Natural killer cell (primary cell): ENCODE measurements at regions not wholly inside any gene's neighbourhood (a gene's known extent, or its start where the extent isn't known, plus 50 kb on each side); places are given as distances from the start of the nearest gene placed in this dataset.

Experiments
- ATAC-seq, 3 donors: fragments of 150-1000 bp in 2 of 3; fragments of 200-7000 bp in 1 of 3; cut with Tn5 transposase; 1 replicate in 1 of 3; 2 replicates in 2 of 3; pipeline ENCODE4 v1.10.0; 2021; ENCODE audit warnings: mild to moderate bottlenecking in 2 of 3, moderate library complexity in 2 of 3
- DNase-seq, 2 donors: peaks; one replicate each; pipeline versions ENCODE4 v3.0.0 to v3.0.0-alpha.2; 2013 to 2021; ENCODE audit warnings: mixed read lengths in 1 of 2
- H3K27ac ChIP-seq: one replicate; pipeline ENCODE4 v1.5.1; 2013; ENCODE audit warnings: mild to moderate bottlenecking, low read length
- H3K27me3 ChIP-seq: one replicate; pipeline ENCODE4 v1.6.1; 2013; ENCODE audit warnings: low read length; ENCODE audit not compliant: control insufficient read depth, insufficient read depth
- H3K36me3 ChIP-seq: one replicate; pipeline ENCODE4 v1.6.1; 2013; ENCODE audit warnings: low read length; ENCODE audit not compliant: control insufficient read depth, insufficient read depth
- H3K4me1 ChIP-seq: one replicate; pipeline ENCODE4 v1.6.1; 2013; ENCODE audit warnings: low read length; ENCODE audit not compliant: control insufficient read depth, insufficient read depth
- H3K4me3 ChIP-seq: one replicate; pipeline ENCODE4 v1.5.1; 2013; ENCODE audit warnings: low read length
- H3K9me3 ChIP-seq: one replicate; pipeline ENCODE4 v1.6.1; 2013; ENCODE audit warnings: low read length; ENCODE audit not compliant: control insufficient read depth, insufficient read depth
- H3K27ac Mint-ChIP-seq, 2 donors: one replicate each; pipeline ENCODE4 v1.8.0; 2022; ENCODE audit warnings: mild to moderate bottlenecking in 2 of 2, mixed read lengths in 2 of 2, moderate library complexity in 1 of 2
- H3K27me3 Mint-ChIP-seq, 2 donors: one replicate each; pipeline ENCODE4 v1.8.0; 2022; ENCODE audit warnings: low read depth in 2 of 2, mixed read lengths in 2 of 2
- H3K36me3 Mint-ChIP-seq: one replicate; pipeline ENCODE4 v1.8.0; 2022; ENCODE audit warnings: mixed read lengths
- H3K4me1 Mint-ChIP-seq, 2 donors: one replicate each; pipeline ENCODE4 v1.8.0; 2022; ENCODE audit warnings: mixed read lengths in 2 of 2
- H3K4me3 Mint-ChIP-seq: one replicate; pipeline ENCODE4 v1.8.0; 2022; ENCODE audit warnings: mild to moderate bottlenecking, moderate library complexity, mixed read lengths
- H3K9me3 Mint-ChIP-seq, 2 donors: one replicate each; pipeline ENCODE4 v1.8.0; 2022; ENCODE audit warnings: mixed read lengths in 2 of 2
- WGBS: methylation state at CpG from one replicate; pipeline ENCODE4 v1.1.7; 2013; ENCODE audit warnings: missing lambda C conversion rate; ENCODE audit not compliant: insufficient coverage; 5-methylcytosine and 5-hydroxymethylcytosine counted together
- intact Hi-C: fragments of 100-400 bp; cut with micrococcal nuclease; formaldehyde crosslinking; loops from one replicate; pipeline ENCODE4 v1.14.2; 2022
- TF ChIP-seq, protein P1 (sequence below): fragments of 200-600 bp; IDR thresholded peaks from one replicate; pipeline ENCODE4 v1.8.0; 2022; ENCODE audit warnings: antibody characterized with exemption

DNA sequence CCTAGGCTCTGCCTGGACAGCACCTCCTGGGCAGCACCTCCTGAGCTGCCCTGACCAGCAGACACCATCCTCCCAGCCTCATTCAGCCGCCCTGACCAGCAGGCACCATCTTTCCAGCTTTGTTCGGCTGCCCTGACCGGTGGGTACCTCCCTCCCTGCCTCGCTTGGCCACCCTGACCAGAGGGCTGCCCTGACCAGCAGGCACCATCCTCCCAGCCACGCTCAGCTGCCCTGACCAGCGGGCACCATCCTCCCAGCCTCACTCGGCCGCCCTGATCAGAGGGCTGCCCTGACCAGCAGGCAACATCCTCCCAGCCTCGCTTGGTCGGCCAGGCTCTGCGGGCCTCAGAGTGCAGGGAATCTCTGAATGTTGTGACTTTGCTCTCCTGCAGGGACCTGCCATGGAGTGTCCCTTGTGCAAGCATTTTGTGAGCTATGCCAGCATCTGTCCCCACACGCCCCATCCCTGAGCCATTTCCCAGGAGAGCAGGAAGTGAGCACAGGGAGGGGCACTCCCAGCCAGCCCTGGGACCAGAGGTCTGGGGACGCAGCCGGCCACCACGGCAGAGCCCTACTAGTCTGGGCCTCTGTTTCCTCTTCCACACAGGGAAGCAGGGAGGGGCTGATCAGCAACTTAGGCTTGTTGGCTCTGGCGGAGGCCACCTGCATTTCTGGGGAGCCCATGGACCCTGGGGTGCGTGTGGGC, 265.5 kb downstream of the SEC23A start:
- WGBS, result 85% methylated on average over 17 of the region's 17 CpGs
- no peaks in the 10 kb centered on the region for H3K36me3 Mint-ChIP-seq
- no peaks in the 10 kb centered on the region for H3K27me3 Mint-ChIP-seq
- no peaks in the 10 kb centered on the region for H3K27me3 ChIP-seq
- no peak for ATAC-seq
- no peaks in the 10 kb centered on the region for H3K4me1 Mint-ChIP-seq
- DNase-seq, result no peak
- H3K27ac Mint-ChIP-seq, result no peak overlapping the region
- H3K4me3 Mint-ChIP-seq, result no peak overlapping the region
- no peaks in the 10 kb centered on the region for H3K36me3 ChIP-seq
- H3K9me3 Mint-ChIP-seq, result no peaks in the 10 kb centered on the region
- H3K27ac ChIP-seq, result no peak overlapping the region
- H3K4me3 ChIP-seq, result no peak overlapping the region
- TF ChIP-seq, protein P1, sequence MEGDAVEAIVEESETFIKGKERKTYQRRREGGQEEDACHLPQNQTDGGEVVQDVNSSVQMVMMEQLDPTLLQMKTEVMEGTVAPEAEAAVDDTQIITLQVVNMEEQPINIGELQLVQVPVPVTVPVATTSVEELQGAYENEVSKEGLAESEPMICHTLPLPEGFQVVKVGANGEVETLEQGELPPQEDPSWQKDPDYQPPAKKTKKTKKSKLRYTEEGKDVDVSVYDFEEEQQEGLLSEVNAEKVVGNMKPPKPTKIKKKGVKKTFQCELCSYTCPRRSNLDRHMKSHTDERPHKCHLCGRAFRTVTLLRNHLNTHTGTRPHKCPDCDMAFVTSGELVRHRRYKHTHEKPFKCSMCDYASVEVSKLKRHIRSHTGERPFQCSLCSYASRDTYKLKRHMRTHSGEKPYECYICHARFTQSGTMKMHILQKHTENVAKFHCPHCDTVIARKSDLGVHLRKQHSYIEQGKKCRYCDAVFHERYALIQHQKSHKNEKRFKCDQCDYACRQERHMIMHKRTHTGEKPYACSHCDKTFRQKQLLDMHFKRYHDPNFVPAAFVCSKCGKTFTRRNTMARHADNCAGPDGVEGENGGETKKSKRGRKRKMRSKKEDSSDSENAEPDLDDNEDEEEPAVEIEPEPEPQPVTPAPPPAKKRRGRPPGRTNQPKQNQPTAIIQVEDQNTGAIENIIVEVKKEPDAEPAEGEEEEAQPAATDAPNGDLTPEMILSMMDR, result no peak
- H3K4me1 ChIP-seq, result no peaks in the 10 kb centered on the region
- intact Hi-C loops, result no loop called here
- no peaks in the 10 kb centered on the region for H3K9me3 ChIP-seq

DNA sequence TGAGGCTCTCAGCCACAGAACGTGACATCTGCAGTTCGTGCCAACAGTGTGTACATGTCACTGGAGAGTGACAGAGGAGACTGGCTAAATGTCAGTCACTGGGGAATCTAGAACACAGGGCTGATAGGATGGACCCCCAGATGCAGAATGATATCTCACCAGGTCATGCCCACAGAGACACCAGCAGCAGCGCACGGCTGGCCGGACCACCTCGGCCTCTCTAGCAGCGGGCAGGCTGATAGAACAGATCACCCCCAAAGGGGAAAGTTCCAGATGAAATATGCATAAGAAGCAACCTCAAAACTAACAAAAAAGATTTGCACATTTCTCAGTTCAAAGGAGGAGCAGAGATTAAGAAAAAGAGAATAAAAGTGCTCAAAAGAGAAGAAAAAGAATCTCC, 266.5 kb downstream of the SEC23A start:
- WGBS, result 95% methylated on average over 7 of the region's 7 CpGs
- ATAC-seq, result no peak
- H3K4me1 Mint-ChIP-seq, result no peaks in the 10 kb centered on the region

DNA sequence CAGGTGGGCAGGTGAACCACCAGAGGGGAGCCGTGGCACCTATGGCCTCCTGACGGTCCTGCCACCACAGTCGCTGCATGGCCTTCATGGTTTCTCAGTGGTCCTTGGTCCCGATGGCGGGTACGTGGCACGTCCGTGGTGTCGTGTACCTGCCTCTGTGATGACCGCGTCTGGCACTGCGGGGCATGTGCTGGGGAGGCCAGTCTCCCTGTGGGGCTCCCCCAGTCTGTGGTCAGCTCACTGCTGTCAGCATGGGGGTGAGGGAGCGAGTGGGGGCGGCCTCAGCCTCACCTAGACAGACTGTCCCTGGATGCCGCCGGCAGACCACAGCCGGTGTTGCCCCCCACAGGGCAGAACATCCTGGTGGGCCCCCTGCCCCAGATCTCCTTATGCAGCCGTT, 267.2 kb downstream of the SEC23A start:
- H3K4me1 Mint-ChIP-seq, result no peaks in the 10 kb centered on the region
- peaks cover 0 to 2% of the 10 kb centered on the region in 2 donors for H3K9me3 Mint-ChIP-seq
- intact Hi-C loops, result no loop called here
- H3K4me3 Mint-ChIP-seq, result no peak overlapping the region
- no peaks in the 10 kb centered on the region for H3K9me3 ChIP-seq
- TF ChIP-seq, protein P1, result no peak
- H3K27me3 ChIP-seq, result no peaks in the 10 kb centered on the region
- DNase-seq (no peak), ATAC-seq (no peak)
- no peaks in the 10 kb centered on the region for H3K36me3 ChIP-seq
- H3K4me3 ChIP-seq, result no peak overlapping the region
- no peaks in the 10 kb centered on the region for H3K27me3 Mint-ChIP-seq
- H3K4me1 ChIP-seq, result no peaks in the 10 kb centered on the region
- no peak overlapping the region for H3K27ac Mint-ChIP-seq
- no peaks in the 10 kb centered on the region for H3K36me3 Mint-ChIP-seq
- no peak overlapping the region for H3K27ac ChIP-seq
- whole genome bisulfite sequencing, result 93% methylated on average over 18 of the region's 18 CpGs

More for the DNA sequence above, 266.5 kb downstream of the SEC23A start:
- H3K27ac ChIP-seq, result no peak overlapping the region
- H3K27ac Mint-ChIP-seq, result no peak overlapping the region
- intact Hi-C loops, result no loop called here
- TF ChIP-seq, protein P1, result no peak
- no peaks in the 10 kb centered on the region for H3K9me3 ChIP-seq
- no peaks in the 10 kb centered on the region for H3K27me3 Mint-ChIP-seq
- H3K4me3 Mint-ChIP-seq, result no peak overlapping the region
- no peaks in the 10 kb centered on the region for H3K36me3 ChIP-seq
- H3K36me3 Mint-ChIP-seq, result no peaks in the 10 kb centered on the region
- H3K27me3 ChIP-seq, result no peaks in the 10 kb centered on the region
- no peaks in the 10 kb centered on the region for H3K4me1 ChIP-seq
- H3K9me3 Mint-ChIP-seq, result peaks cover 0 to 2% of the 10 kb centered on the region in 2 donors
- no peak for DNase-seq
- no peak overlapping the region for H3K4me3 ChIP-seq
